H9 (cell line): ENCODE measurements at regions not wholly inside any gene's neighbourhood (a gene's known extent, or its start where the extent isn't known, plus 50 kb on each side); places are given as distances from the start of the nearest gene placed in this dataset.

Experiments
- DNase-seq: peaks from one replicate; pipeline ENCODE4 v3.0.0-alpha.2; 2017
- H2AFZ ChIP-seq: one replicate; pipeline ENCODE4 v1.6.1; 2013; ENCODE audit warnings: mild to moderate bottlenecking, low read length, control low read depth, moderate library complexity
- H2AK5ac ChIP-seq: 2 replicates; pipeline ENCODE4 v1.6.1; 2013; ENCODE audit warnings: low read length, control low read depth, mixed read lengths; ENCODE audit not compliant: insufficient read length
- H2BK120ac ChIP-seq: one replicate; pipeline ENCODE4 v1.6.1; 2013; ENCODE audit warnings: low read depth, mild to moderate bottlenecking, low read length, control low read depth, inconsistent platforms; ENCODE audit not compliant: poor library complexity, severe bottlenecking
- H2BK12ac ChIP-seq: 2 replicates; pipeline ENCODE4 v1.6.1; 2013; ENCODE audit warnings: low read length, control low read depth, mixed read lengths, low read depth; ENCODE audit not compliant: insufficient read length
- H2BK15ac ChIP-seq: 2 replicates; pipeline ENCODE4 v1.6.1; 2013; ENCODE audit warnings: low read depth, low read length, control low read depth
- H2BK20ac ChIP-seq: one replicate; pipeline ENCODE4 v1.6.1; 2013; ENCODE audit warnings: low read depth, mild to moderate bottlenecking, low read length, control low read depth, inconsistent platforms; ENCODE audit not compliant: poor library complexity, severe bottlenecking
- H2BK5ac ChIP-seq: 2 replicates; pipeline ENCODE4 v1.6.1; 2013; ENCODE audit warnings: low read length, control low read depth, mixed read lengths; ENCODE audit not compliant: insufficient read length
- H3K14ac ChIP-seq: 2 replicates; pipeline ENCODE4 v1.6.1; 2013; ENCODE audit warnings: low read length, control low read depth; ENCODE audit not compliant: insufficient read depth
- H3K18ac ChIP-seq: 2 replicates; pipeline ENCODE4 v1.6.1; 2013; ENCODE audit warnings: low read depth, mild to moderate bottlenecking, mixed read lengths, low read length, control low read depth; ENCODE audit not compliant: insufficient read length
- H3K23ac ChIP-seq: 2 replicates; pipeline ENCODE4 v1.6.1; 2013; ENCODE audit warnings: low read length, control low read depth, mixed read lengths, low read depth; ENCODE audit not compliant: insufficient read length
- H3K23me2 ChIP-seq: 2 replicates; pipeline ENCODE4 v1.6.1; 2013; ENCODE audit warnings: low read depth, mild to moderate bottlenecking, mixed read lengths, low read length, control low read depth; ENCODE audit not compliant: insufficient read length, poor library complexity, severe bottlenecking
- H3K27ac ChIP-seq: 2 replicates; pipeline ENCODE4 v1.5.1; 2013; ENCODE audit warnings: low read length, control low read depth, mixed read lengths, low read depth; ENCODE audit not compliant: insufficient read length
- H3K27me3 ChIP-seq: 2 replicates; pipeline ENCODE4 v1.6.1; 2013; ENCODE audit warnings: low read length, control low read depth, inconsistent platforms; ENCODE audit not compliant: insufficient read depth
- H3K4ac ChIP-seq: 2 replicates; pipeline ENCODE4 v1.6.1; 2013; ENCODE audit warnings: low read depth, mild to moderate bottlenecking, control low read depth, inconsistent platforms, low read length, moderate library complexity
- H3K4me1 ChIP-seq: 2 replicates; pipeline ENCODE4 v1.6.1; 2013; ENCODE audit warnings: low read length, control low read depth, inconsistent platforms; ENCODE audit not compliant: insufficient read depth
- H3K4me2 ChIP-seq: 2 replicates; pipeline ENCODE4 v1.6.1; 2013; ENCODE audit warnings: low read length, control low read depth, mixed read lengths; ENCODE audit not compliant: insufficient read length, insufficient read depth
- H3K56ac ChIP-seq: 2 replicates; pipeline ENCODE4 v1.6.1; 2013; ENCODE audit warnings: low read depth, mild to moderate bottlenecking, mixed read lengths, low read length, control low read depth; ENCODE audit not compliant: insufficient read length
- H3K79me1 ChIP-seq: 2 replicates; pipeline ENCODE4 v1.6.1; 2013; ENCODE audit warnings: low read depth, mild to moderate bottlenecking, moderate library complexity, low read length, control low read depth, inconsistent platforms; ENCODE audit not compliant: insufficient read depth, poor library complexity, severe bottlenecking
- H3K79me2 ChIP-seq: 2 replicates; pipeline ENCODE4 v1.6.1; 2013; ENCODE audit warnings: low read length, control low read depth, inconsistent platforms; ENCODE audit not compliant: insufficient read depth
- H3K9ac ChIP-seq: 2 replicates; pipeline ENCODE4 v1.6.1; 2013; ENCODE audit warnings: low read length, control low read depth, mixed read lengths; ENCODE audit not compliant: insufficient read length; ENCODE audit errors: extremely low read depth
- H3K9me3 ChIP-seq: one replicate; pipeline ENCODE4 v1.6.1; 2013; ENCODE audit warnings: low read depth, low read length, inconsistent platforms; ENCODE audit not compliant: control insufficient read depth
- H3T11ph ChIP-seq: one replicate; pipeline ENCODE4 v1.6.1; 2013; ENCODE audit warnings: mild to moderate bottlenecking, low read length, control low read depth, inconsistent platforms
- H4K20me1 ChIP-seq: one replicate; pipeline ENCODE4 v1.6.1; 2013; ENCODE audit not compliant: control insufficient read depth, insufficient read length, insufficient read depth
- H4K5ac ChIP-seq: 2 replicates; pipeline ENCODE4 v1.6.1; 2013; ENCODE audit warnings: low read depth, mild to moderate bottlenecking, mixed read lengths, low read length, control low read depth; ENCODE audit not compliant: insufficient read length
- H4K8ac ChIP-seq: replicated peaks from 2 replicates; pipeline ENCODE4 v1.6.1; 2013; ENCODE audit warnings: low read length, control low read depth, mixed read lengths, low read depth; ENCODE audit not compliant: insufficient read length
- H4K91ac ChIP-seq: 2 replicates; pipeline ENCODE4 v1.6.1; 2013; ENCODE audit warnings: low read depth, mild to moderate bottlenecking, moderate library complexity, mixed read lengths, low read length, control low read depth; ENCODE audit not compliant: insufficient read length
- H3K27ac Mint-ChIP-seq, 3 experiments: 2 replicates in 2 of 3; 3 replicates in 1 of 3; pipeline ENCODE4 v1.8.0; 2020 to 2021; ENCODE audit warnings: mixed read lengths in 3 of 3, mild to moderate bottlenecking in 1 of 3, moderate library complexity in 1 of 3
- H3K27me3 Mint-ChIP-seq: 2 replicates; pipeline ENCODE4 v1.8.0; 2021; ENCODE audit warnings: low read depth, mild to moderate bottlenecking, moderate library complexity, mixed read lengths
- H3K36me3 Mint-ChIP-seq, 3 experiments: 2 replicates in 2 of 3; 3 replicates in 1 of 3; pipeline ENCODE4 v1.8.0; 2020 to 2021; ENCODE audit warnings: low read depth in 3 of 3, mixed read lengths in 3 of 3; ENCODE audit not compliant: insufficient read depth in 1 of 3
- H3K4me1 Mint-ChIP-seq, 2 experiments: 2 replicates each; pipeline ENCODE4 v1.8.0; 2020; ENCODE audit warnings: mixed read lengths in 2 of 2
- H3K4me3 Mint-ChIP-seq, 2 experiments: 2 replicates in 1 of 2; 3 replicates in 1 of 2; pipeline ENCODE4 v1.8.0; 2020 to 2021; ENCODE audit warnings: mild to moderate bottlenecking in 2 of 2, mixed read lengths in 2 of 2, moderate library complexity in 1 of 2
- H3K9me3 Mint-ChIP-seq, 2 experiments: 2 replicates in 1 of 2; 3 replicates in 1 of 2; pipeline ENCODE4 v1.8.0; 2020; ENCODE audit warnings: mild to moderate bottlenecking in 2 of 2, mixed read lengths in 2 of 2, moderate library complexity in 1 of 2
- WGBS: extraction: QIAGEN DNeasy Blood & Tissue Kit; methylation state at CpG from one replicate; pipeline ENCODE4 v1.1.7; 2013; ENCODE audit warnings: missing lambda C conversion rate, low lambda C conversion rate, mixed read lengths; ENCODE audit not compliant: insufficient read length; ENCODE audit errors: extremely low coverage; 5-methylcytosine and 5-hydroxymethylcytosine counted together
- TF ChIP-seq, protein P1 (sequence below): fragments of 200-600 bp; sonication (generic); conservative IDR thresholded peaks from 3 replicates; pipeline ENCODE4 v1.8.0; 2021; ENCODE audit warnings: antibody characterized with exemption, mild to moderate bottlenecking

GRCh38 chr6:76817429-76817828, 645.9 kb downstream of the HTR1B start:
- Histone ChIP-seq H2BK20ac (no peak overlapping the region), H2BK5ac (no peak overlapping the region), H3K27me3 (no peaks in the 10 kb centered on the region), H3K9ac (no peak overlapping the region), H4K5ac (no peak overlapping the region), H4K8ac (no peak overlapping the region), H3K4ac (no peak overlapping the region), H2BK12ac (no peak overlapping the region), H3K4me1 (no peaks in the 10 kb centered on the region; the same call in 1 of the 2 replicates), H3K4me2 (no peak overlapping the region), H3K23ac (no peak overlapping the region), H3K79me1 (no peaks in the 10 kb centered on the region), H4K91ac (no peak overlapping the region), H3K79me2 (no peaks in the 10 kb centered on the region), H3K9me3 (no peaks in the 10 kb centered on the region), H3K23me2 (no peaks in the 10 kb centered on the region), H2BK120ac (no peak overlapping the region), H3K56ac (no peak overlapping the region), H3T11ph (no peak overlapping the region), H4K20me1 (no peaks in the 10 kb centered on the region), H3K27ac (no peak overlapping the region), H2BK15ac (no peak overlapping the region), H2AK5ac (no peak overlapping the region), H3K14ac (no peak overlapping the region), H3K18ac (no peak overlapping the region), H2AFZ (no peak overlapping the region)
- Mint-ChIP-seq H3K27me3 (no peaks in the 10 kb centered on the region), H3K27ac (no peak overlapping the region; a peak in 2 of 7 replicates), H3K4me3 (no peak overlapping the region), H3K36me3 (peaks cover 0 to 7% (median 0%) of the 10 kb centered on the region in 3 experiments; a peak in 2 of 7 replicates), H3K9me3 (peaks cover 5 to 13% of the 10 kb centered on the region in 2 experiments; a peak in 4 of 5 replicates), H3K4me1 (peaks cover 6 to 8% of the 10 kb centered on the region in 2 experiments)
- WGBS: no CpG with 5 or more reads among the region's 5 CpGs
- TF ChIP-seq, protein P1, sequence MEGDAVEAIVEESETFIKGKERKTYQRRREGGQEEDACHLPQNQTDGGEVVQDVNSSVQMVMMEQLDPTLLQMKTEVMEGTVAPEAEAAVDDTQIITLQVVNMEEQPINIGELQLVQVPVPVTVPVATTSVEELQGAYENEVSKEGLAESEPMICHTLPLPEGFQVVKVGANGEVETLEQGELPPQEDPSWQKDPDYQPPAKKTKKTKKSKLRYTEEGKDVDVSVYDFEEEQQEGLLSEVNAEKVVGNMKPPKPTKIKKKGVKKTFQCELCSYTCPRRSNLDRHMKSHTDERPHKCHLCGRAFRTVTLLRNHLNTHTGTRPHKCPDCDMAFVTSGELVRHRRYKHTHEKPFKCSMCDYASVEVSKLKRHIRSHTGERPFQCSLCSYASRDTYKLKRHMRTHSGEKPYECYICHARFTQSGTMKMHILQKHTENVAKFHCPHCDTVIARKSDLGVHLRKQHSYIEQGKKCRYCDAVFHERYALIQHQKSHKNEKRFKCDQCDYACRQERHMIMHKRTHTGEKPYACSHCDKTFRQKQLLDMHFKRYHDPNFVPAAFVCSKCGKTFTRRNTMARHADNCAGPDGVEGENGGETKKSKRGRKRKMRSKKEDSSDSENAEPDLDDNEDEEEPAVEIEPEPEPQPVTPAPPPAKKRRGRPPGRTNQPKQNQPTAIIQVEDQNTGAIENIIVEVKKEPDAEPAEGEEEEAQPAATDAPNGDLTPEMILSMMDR: no peak
- no peak for DNase-seq
